HepG2 (cell line): ENCODE measurements at regions not wholly inside any gene's neighbourhood (a gene's known extent, or its start where the extent isn't known, plus 50 kb on each side); places are given as distances from the start of the nearest gene placed in this dataset.

ENCODE experiments used
- ARNT ChIP-seq: fragments of 450-650 bp; IDR thresholded peaks from 2 replicates; pipeline ENCODE4 v1.6.1; 2017
- HOXA7 ChIP-seq: sonication (generic); formaldehyde crosslinking; IDR thresholded peaks from 2 replicates; pipeline ENCODE4 v1.8.1; 2022; ENCODE audit warnings: mild to moderate bottlenecking, missing genetic modification reagents, moderate library complexity
- KDM2A ChIP-seq: sonication (generic); formaldehyde crosslinking; IDR thresholded peaks from 2 replicates; pipeline ENCODE4 v1.4.0; 2020; ENCODE audit warnings: low read depth, missing genetic modification reagents, borderline replicate concordance
- KLF13 ChIP-seq: sonication (generic); formaldehyde crosslinking; IDR thresholded peaks from 2 replicates; pipeline ENCODE4 v1.4.0; 2020; ENCODE audit warnings: mild to moderate bottlenecking, missing genetic modification reagents
- NFE2L2 ChIP-seq: fragments of 150-350 bp; IDR thresholded peaks from 2 replicates; pipeline ENCODE4 v1.6.1; 2014; ENCODE audit warnings: low read length
- RCOR2 ChIP-seq: IDR thresholded peaks from 2 replicates; pipeline ENCODE4 v1.6.1; 2016; ENCODE audit warnings: missing biosample characterization, missing genetic modification reagents
- RFXAP ChIP-seq: sonication (generic); formaldehyde crosslinking; IDR thresholded peaks from 2 replicates; pipeline ENCODE4 v1.4.0; 2020; ENCODE audit warnings: missing genetic modification reagents, borderline replicate concordance
- SKI ChIP-seq: fragments of 450-650 bp; IDR thresholded peaks from one replicate; pipeline ENCODE4 v1.6.1; 2018; ENCODE audit warnings: mild to moderate bottlenecking; ENCODE audit not compliant: partially characterized antibody
- U2AF1 ChIP-seq: fragments of 200-400 bp; formaldehyde crosslinking; optimal IDR thresholded peaks from 2 replicates; pipeline ENCODE3; 2017; ENCODE audit warnings: mild to moderate bottlenecking, low read depth, low read length
- ZFX ChIP-seq: sonication (generic); formaldehyde crosslinking; IDR thresholded peaks from 2 replicates; pipeline ENCODE4 v1.4.0; 2020; ENCODE audit warnings: mild to moderate bottlenecking, low read depth, missing genetic modification reagents, moderate library complexity
- ZNF326 ChIP-seq: sonication (generic); formaldehyde crosslinking; IDR thresholded peaks from 2 replicates; pipeline ENCODE4 v1.4.0; 2020; ENCODE audit warnings: missing genetic modification reagents, borderline replicate concordance
- ZNF510 ChIP-seq: sonication (generic); formaldehyde crosslinking; IDR thresholded peaks from 2 replicates; pipeline ENCODE4 v1.4.0; 2020; ENCODE audit warnings: low read depth, mild to moderate bottlenecking, missing genetic modification reagents
- ZNF605 ChIP-seq: sonication (generic); formaldehyde crosslinking; IDR thresholded peaks from 2 replicates; pipeline ENCODE4 v1.8.0; 2022; ENCODE audit warnings: mild to moderate bottlenecking, missing genetic modification reagents
- TF ChIP-seq, protein P1 (sequence below): sonication (generic); formaldehyde crosslinking; IDR thresholded peaks from 2 replicates; pipeline ENCODE4 v1.4.0; 2020; ENCODE audit warnings: missing genetic modification reagents
- TF ChIP-seq, protein P2 (sequence below): sonication (generic); formaldehyde crosslinking; conservative IDR thresholded peaks from 2 replicates; pipeline ENCODE4 v1.4.0; 2020; ENCODE audit warnings: mild to moderate bottlenecking, missing genetic modification reagents, moderate library complexity
- TF ChIP-seq, protein P3 (sequence below): IDR thresholded peaks from 2 replicates; pipeline ENCODE4 v1.6.1; 2016; ENCODE audit warnings: missing genetic modification reagents, missing compliant biosample characterization
- TF ChIP-seq, protein P4 (sequence below): IDR thresholded peaks from 2 replicates; pipeline ENCODE4 v1.6.1; 2016
- TF ChIP-seq, protein P5 (sequence below): conservative IDR thresholded peaks from 2 replicates; pipeline ENCODE4 v1.6.1; 2018; ENCODE audit warnings: missing genetic modification reagents
- TF ChIP-seq, protein P6 (sequence below): IDR thresholded peaks from 2 replicates; pipeline ENCODE4 v1.6.1; 2016

DNA sequence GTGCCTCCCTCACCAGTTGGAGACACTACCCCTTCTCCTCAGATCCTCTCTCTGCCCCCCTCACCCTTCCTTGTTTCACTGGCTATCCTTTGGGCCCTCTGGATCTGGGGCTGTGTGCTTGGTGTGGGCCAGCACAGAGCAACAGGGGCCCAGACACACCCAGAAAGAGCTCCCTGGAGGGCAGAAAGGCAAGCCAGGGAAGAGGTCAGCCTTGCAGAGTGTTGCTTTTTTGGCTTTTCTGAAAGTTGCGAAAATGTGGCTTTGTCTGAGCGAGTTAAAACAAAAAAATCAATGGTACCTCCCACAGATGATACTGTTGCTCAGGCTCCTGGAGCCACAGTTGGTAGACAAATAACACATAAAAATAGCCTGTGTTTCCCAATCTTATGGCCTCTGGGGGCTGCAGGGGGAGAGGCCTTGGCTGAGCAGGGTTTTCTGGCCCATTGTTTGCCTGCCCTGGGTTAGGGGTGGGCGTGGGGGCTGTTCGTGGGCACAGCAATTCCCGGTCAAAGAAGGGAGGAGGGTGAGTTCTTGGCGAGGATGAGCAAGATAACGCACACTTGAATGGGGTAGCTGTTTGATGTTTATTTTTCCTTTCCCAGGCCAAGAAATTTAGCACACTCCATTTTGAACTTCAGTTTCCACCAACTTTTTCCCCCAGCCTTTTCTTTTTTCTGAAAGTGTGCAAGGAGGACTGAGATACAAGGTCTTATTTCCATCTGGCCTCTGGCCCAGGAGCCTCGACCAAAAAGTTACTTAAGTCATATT is 167.0 kb upstream of the HAAO start (continued):
- TF ChIP-seq, protein P1, sequence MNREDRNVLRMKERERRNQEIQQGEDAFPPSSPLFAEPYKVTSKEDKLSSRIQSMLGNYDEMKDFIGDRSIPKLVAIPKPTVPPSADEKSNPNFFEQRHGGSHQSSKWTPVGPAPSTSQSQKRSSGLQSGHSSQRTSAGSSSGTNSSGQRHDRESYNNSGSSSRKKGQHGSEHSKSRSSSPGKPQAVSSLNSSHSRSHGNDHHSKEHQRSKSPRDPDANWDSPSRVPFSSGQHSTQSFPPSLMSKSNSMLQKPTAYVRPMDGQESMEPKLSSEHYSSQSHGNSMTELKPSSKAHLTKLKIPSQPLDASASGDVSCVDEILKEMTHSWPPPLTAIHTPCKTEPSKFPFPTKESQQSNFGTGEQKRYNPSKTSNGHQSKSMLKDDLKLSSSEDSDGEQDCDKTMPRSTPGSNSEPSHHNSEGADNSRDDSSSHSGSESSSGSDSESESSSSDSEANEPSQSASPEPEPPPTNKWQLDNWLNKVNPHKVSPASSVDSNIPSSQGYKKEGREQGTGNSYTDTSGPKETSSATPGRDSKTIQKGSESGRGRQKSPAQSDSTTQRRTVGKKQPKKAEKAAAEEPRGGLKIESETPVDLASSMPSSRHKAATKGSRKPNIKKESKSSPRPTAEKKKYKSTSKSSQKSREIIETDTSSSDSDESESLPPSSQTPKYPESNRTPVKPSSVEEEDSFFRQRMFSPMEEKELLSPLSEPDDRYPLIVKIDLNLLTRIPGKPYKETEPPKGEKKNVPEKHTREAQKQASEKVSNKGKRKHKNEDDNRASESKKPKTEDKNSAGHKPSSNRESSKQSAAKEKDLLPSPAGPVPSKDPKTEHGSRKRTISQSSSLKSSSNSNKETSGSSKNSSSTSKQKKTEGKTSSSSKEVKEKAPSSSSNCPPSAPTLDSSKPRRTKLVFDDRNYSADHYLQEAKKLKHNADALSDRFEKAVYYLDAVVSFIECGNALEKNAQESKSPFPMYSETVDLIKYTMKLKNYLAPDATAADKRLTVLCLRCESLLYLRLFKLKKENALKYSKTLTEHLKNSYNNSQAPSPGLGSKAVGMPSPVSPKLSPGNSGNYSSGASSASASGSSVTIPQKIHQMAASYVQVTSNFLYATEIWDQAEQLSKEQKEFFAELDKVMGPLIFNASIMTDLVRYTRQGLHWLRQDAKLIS: no peak
- TF ChIP-seq ARNT (no peak), RCOR2 (CRISPR knock-in tag) (peak; percentile 67; the same call in 1 of the 2 replicates), ZNF605 (CRISPR knock-in tag) (no peak), U2AF1 (no peak), KDM2A (no peak), ZNF326 (CRISPR knock-in tag) (no peak), HOXA7 (CRISPR knock-in tag) (no peak), RFXAP (CRISPR knock-in tag) (no peak; the same call in 1 of the 2 replicates), NFE2L2 (no peak), SKI (no peak), KLF13 (CRISPR knock-in tag) (no peak), ZNF510 (CRISPR knock-in tag) (no peak), ZFX (CRISPR knock-in tag) (peak; percentile 36; the same call in 1 of the 2 replicates)
- TF ChIP-seq, protein P2, sequence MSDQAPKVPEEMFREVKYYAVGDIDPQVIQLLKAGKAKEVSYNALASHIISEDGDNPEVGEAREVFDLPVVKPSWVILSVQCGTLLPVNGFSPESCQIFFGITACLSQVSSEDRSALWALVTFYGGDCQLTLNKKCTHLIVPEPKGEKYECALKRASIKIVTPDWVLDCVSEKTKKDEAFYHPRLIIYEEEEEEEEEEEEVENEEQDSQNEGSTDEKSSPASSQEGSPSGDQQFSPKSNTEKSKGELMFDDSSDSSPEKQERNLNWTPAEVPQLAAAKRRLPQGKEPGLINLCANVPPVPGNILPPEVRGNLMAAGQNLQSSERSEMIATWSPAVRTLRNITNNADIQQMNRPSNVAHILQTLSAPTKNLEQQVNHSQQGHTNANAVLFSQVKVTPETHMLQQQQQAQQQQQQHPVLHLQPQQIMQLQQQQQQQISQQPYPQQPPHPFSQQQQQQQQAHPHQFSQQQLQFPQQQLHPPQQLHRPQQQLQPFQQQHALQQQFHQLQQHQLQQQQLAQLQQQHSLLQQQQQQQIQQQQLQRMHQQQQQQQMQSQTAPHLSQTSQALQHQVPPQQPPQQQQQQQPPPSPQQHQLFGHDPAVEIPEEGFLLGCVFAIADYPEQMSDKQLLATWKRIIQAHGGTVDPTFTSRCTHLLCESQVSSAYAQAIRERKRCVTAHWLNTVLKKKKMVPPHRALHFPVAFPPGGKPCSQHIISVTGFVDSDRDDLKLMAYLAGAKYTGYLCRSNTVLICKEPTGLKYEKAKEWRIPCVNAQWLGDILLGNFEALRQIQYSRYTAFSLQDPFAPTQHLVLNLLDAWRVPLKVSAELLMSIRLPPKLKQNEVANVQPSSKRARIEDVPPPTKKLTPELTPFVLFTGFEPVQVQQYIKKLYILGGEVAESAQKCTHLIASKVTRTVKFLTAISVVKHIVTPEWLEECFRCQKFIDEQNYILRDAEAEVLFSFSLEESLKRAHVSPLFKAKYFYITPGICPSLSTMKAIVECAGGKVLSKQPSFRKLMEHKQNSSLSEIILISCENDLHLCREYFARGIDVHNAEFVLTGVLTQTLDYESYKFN (CRISPR knock-in tag): peak; percentile 82
- TF ChIP-seq, protein P3, sequence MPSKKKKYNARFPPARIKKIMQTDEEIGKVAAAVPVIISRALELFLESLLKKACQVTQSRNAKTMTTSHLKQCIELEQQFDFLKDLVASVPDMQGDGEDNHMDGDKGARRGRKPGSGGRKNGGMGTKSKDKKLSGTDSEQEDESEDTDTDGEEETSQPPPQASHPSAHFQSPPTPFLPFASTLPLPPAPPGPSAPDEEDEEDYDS (CRISPR knock-in tag): no peak
- TF ChIP-seq, protein P4, sequence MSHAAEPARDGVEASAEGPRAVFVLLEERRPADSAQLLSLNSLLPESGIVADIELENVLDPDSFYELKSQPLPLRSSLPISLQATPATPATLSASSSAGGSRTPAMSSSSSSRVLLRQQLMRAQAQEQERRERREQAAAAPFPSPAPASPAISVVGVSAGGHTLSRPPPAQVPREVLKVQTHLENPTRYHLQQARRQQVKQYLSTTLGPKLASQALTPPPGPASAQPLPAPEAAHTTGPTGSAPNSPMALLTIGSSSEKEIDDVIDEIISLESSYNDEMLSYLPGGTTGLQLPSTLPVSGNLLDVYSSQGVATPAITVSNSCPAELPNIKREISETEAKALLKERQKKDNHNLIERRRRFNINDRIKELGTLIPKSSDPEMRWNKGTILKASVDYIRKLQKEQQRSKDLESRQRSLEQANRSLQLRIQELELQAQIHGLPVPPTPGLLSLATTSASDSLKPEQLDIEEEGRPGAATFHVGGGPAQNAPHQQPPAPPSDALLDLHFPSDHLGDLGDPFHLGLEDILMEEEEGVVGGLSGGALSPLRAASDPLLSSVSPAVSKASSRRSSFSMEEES: no peak
- TF ChIP-seq, protein P5, sequence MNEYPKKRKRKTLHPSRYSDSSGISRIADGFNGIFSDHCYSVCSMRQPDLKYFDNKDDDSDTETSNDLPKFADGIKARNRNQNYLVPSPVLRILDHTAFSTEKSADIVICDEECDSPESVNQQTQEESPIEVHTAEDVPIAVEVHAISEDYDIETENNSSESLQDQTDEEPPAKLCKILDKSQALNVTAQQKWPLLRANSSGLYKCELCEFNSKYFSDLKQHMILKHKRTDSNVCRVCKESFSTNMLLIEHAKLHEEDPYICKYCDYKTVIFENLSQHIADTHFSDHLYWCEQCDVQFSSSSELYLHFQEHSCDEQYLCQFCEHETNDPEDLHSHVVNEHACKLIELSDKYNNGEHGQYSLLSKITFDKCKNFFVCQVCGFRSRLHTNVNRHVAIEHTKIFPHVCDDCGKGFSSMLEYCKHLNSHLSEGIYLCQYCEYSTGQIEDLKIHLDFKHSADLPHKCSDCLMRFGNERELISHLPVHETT: no peak
- TF ChIP-seq, protein P6, sequence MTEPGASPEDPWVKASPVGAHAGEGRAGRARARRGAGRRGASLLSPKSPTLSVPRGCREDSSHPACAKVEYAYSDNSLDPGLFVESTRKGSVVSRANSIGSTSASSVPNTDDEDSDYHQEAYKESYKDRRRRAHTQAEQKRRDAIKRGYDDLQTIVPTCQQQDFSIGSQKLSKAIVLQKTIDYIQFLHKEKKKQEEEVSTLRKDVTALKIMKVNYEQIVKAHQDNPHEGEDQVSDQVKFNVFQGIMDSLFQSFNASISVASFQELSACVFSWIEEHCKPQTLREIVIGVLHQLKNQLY (CRISPR knock-in tag): no peak
